OCI-LY7 (cell line): ENCODE measurements at regions not wholly inside any gene's neighbourhood (a gene's known extent, or its start where the extent isn't known, plus 50 kb on each side); places are given as distances from the start of the nearest gene placed in this dataset.

Experiments
- BruUV-seq: library from RNA; stranded (reverse); fragments of 400-500 nt; replicated peaks from 2 replicates; lab custom pipeline; 2021; lab: Mats Ljungman, UMichigan
- CTCF ChIA-PET: fragments of 300-600 bp; sonication (Branson Sonifier 250); formaldehyde crosslinking; loops from one replicate; lab custom pipeline; 2022; ENCODE audit warnings: antibody characterized with exemption; ENCODE audit not compliant: unreplicated experiment; lab: Charles Lee
- POLR2A ChIA-PET: fragments of 300-600 bp; sonication (Branson Sonifier 250); formaldehyde crosslinking; loops from one replicate; lab custom pipeline; 2022; ENCODE audit warnings: antibody characterized with exemption; lab: Charles Lee
- DNase-seq: peaks from one replicate; pipeline ENCODE4 v3.0.0-alpha.2; 2015; ENCODE audit warnings: low spot score
- H2AFZ ChIP-seq: fragments of 200-600 bp; sonication (generic), shearing (Covaris generic); 2 replicates; pipeline ENCODE4 v1.6.1; 2014; ENCODE audit warnings: mild to moderate bottlenecking, antibody characterized with exemption, low read length, moderate library complexity
- H3K27ac ChIP-seq: fragments of 200-600 bp; sonication (generic); 2 replicates; pipeline ENCODE4 v1.5.1; 2014; ENCODE audit warnings: mixed run types, low read depth, mild to moderate bottlenecking, moderate library complexity, low read length, inconsistent platforms; ENCODE audit not compliant: poor library complexity, severe bottlenecking
- H3K36me3 ChIP-seq: fragments of 200-600 bp; sonication (generic); 2 replicates; pipeline ENCODE4 v1.6.1; 2014; ENCODE audit warnings: mild to moderate bottlenecking, antibody characterized with exemption, low read length, moderate library complexity, mixed read lengths; ENCODE audit not compliant: insufficient read depth
- H3K4me1 ChIP-seq: fragments of 200-600 bp; sonication (generic); 2 replicates; pipeline ENCODE4 v1.5.1; 2014; ENCODE audit warnings: mild to moderate bottlenecking, low read length; ENCODE audit not compliant: insufficient read depth, poor library complexity, severe bottlenecking
- H3K4me2 ChIP-seq: fragments of 200-600 bp; sonication (generic); 2 replicates; pipeline ENCODE4 v1.6.1; 2014; ENCODE audit warnings: mild to moderate bottlenecking, low read length
- H3K4me3 ChIP-seq: fragments of 200-600 bp; sonication (generic); 2 replicates; pipeline ENCODE4 v1.5.1; 2014; ENCODE audit warnings: mild to moderate bottlenecking, low read depth, low read length; ENCODE audit not compliant: poor library complexity, severe bottlenecking
- H3K79me2 ChIP-seq: fragments of 200-600 bp; sonication (generic); 2 replicates; pipeline ENCODE4 v1.6.1; 2016; ENCODE audit warnings: low read depth, mild to moderate bottlenecking, low read length, moderate library complexity, mixed read lengths; ENCODE audit not compliant: insufficient read depth
- H3K9me2 ChIP-seq: fragments of 200-600 bp; sonication (generic); 2 replicates; pipeline ENCODE4 v1.6.1; 2016; ENCODE audit warnings: mild to moderate bottlenecking, low read length, mixed read lengths; ENCODE audit not compliant: insufficient read depth
- H3K9me3 ChIP-seq: fragments of 200-600 bp; sonication (generic); 2 replicates; pipeline ENCODE4 v1.6.1; 2014; ENCODE audit warnings: mild to moderate bottlenecking, mixed run types, low read length, mixed read lengths
- H4K20me1 ChIP-seq: fragments of 200-600 bp; sonication (generic); 2 replicates; pipeline ENCODE4 v1.6.1; 2014; ENCODE audit warnings: mild to moderate bottlenecking, antibody characterized with exemption, low read length, moderate library complexity, mixed read lengths; ENCODE audit not compliant: insufficient read depth
- EZH2phosphoT487 ChIP-seq: fragments of 200-600 bp; sonication (generic); IDR thresholded peaks from 2 replicates; pipeline ENCODE4 v1.6.1; 2018; ENCODE audit warnings: low read depth, borderline replicate concordance, mild to moderate bottlenecking, mixed run types, antibody characterized with exemption, low read length, moderate library complexity, mixed read lengths
- intact Hi-C: fragments of 100-400 bp; cut with micrococcal nuclease; formaldehyde crosslinking; loops from one replicate; pipeline ENCODE4 v1.10.0; 2022; ENCODE audit not compliant: unreplicated experiment
- TF ChIP-seq, protein P1 (sequence below): fragments of 200-600 bp; sonication (generic); conservative IDR thresholded peaks from 2 replicates; pipeline ENCODE4 v1.5.1; 2014; ENCODE audit warnings: mild to moderate bottlenecking, antibody characterized with exemption, low read length, moderate library complexity, mixed read lengths

DNA sequence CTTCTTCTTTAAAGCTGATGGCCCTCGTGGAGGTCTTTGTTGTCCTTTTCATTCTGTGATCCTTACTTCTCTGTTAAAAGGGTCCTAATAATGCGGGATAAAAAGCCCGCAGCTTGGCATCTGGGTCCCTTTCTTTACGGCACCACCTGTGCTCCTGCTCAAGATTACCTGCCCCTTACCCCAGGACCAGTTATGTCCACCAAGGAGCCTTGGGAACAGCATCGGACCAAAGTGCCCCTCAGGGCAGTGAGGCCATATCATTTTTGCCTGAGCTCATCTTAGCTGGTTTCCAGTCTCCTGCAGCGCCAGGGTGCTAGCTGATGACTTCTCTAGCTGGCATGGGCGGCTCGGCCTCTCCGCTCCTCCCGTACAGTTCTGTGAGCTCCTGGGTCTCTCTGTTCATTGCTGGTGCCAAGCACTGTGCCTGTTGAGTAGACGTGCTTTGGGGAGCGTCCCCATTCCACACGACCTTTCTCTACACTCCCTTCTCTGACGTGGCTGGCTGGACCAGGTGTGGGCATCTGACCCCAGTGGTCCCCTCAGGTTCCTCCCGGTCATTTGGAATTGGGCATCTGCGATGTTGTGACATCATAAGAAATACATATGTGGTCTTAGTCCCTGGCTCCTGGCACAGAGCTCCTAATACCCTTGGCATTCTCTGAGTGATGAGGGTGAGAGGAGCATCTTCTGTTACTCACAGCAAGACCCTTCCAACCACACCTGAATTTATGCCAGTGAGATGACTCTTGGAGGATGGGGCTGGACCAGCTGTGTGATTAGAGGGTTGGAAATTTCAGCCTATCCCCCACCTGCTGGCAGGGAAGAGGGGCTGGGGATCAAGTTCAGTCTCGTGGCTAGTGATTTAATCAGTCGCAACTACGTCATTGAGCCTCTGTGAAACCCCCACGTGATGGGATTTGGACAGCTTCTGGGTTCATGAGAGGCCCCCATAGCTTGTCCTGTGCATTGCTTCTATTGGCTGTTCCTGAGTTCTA lies 134.2 kb upstream of the HS6ST1 start:
- DNase-seq, result no peak
- intact Hi-C loops, result no loop called here

DNA sequence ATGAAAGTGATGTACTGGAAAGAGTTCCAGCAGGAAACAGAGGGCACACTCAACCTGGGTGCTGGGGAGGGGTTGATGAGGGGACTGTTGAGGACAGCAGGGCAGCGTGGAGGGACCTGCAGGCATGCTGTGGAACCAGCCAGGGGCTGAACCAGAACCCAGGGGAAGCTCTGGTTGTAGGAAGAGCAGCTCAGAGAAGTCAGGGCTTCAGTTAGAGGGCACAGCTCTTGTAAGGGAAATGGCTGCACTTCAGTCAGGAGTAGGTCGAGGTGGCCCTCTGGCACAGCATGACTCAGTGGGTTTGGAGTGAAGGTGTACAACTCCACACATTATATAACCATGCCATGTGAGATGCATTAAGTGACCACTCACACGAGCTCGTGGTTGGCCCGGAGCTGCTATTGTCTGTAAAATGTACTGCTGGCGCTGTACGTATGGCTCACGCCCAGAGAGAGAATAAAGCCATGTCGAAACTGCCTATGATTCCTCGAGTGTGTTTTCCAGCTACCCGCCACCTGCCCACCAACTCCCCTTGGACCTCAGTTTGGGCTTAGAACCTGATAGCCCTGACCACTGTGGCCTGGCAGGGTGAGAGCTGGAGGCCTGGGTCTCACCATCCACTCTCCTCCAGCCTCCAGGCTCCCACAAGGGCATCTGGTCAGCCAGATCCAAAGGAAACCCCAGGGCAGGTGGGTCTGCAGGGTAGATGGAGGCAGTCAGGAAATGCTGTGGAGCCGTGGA lies 136.5 kb upstream of the HS6ST1 start:
- no peak for DNase-seq
- BruUV-seq, result no TSS peak
- Histone ChIP-seq H3K4me2 (no peak overlapping the region), H3K9me3 (no peaks in the 10 kb centered on the region), H2AFZ (no peak overlapping the region), H3K79me2 (no peaks in the 10 kb centered on the region), H3K27ac (no peak overlapping the region), H3K4me3 (no peak overlapping the region), H3K36me3 (no peaks in the 10 kb centered on the region), H3K4me1 (no peaks in the 10 kb centered on the region), H4K20me1 (no peaks in the 10 kb centered on the region), H3K9me2 (no peaks in the 10 kb centered on the region)
- POLR2A ChIA-PET, result no interaction called here
- CTCF ChIA-PET, result no interaction called here
- intact Hi-C loops, result no loop called here
- TF ChIP-seq, protein P1, sequence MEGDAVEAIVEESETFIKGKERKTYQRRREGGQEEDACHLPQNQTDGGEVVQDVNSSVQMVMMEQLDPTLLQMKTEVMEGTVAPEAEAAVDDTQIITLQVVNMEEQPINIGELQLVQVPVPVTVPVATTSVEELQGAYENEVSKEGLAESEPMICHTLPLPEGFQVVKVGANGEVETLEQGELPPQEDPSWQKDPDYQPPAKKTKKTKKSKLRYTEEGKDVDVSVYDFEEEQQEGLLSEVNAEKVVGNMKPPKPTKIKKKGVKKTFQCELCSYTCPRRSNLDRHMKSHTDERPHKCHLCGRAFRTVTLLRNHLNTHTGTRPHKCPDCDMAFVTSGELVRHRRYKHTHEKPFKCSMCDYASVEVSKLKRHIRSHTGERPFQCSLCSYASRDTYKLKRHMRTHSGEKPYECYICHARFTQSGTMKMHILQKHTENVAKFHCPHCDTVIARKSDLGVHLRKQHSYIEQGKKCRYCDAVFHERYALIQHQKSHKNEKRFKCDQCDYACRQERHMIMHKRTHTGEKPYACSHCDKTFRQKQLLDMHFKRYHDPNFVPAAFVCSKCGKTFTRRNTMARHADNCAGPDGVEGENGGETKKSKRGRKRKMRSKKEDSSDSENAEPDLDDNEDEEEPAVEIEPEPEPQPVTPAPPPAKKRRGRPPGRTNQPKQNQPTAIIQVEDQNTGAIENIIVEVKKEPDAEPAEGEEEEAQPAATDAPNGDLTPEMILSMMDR, result no peak
- no peak for TF ChIP-seq EZH2phosphoT487

More for the DNA sequence above, 134.2 kb upstream of the HS6ST1 start:
- H3K9me3 ChIP-seq, result no peaks in the 10 kb centered on the region
- CTCF ChIA-PET, result no interaction called here
- H3K4me2 ChIP-seq, result no peak overlapping the region
- no peaks in the 10 kb centered on the region for H3K4me1 ChIP-seq
- no peak for TF ChIP-seq EZH2phosphoT487
- TF ChIP-seq, protein P1, result no peak
- H4K20me1 ChIP-seq, result no peaks in the 10 kb centered on the region
- no peaks in the 10 kb centered on the region for H3K9me2 ChIP-seq
- no peaks in the 10 kb centered on the region for H3K36me3 ChIP-seq
- no peak overlapping the region for H2AFZ ChIP-seq
- no peak overlapping the region for H3K4me3 ChIP-seq
- no peak overlapping the region for H3K27ac ChIP-seq
- BruUV-seq, result no TSS peak
- no peaks in the 10 kb centered on the region for H3K79me2 ChIP-seq
- POLR2A ChIA-PET, result no interaction called here
